TTC549 (cell line): ENCODE measurements at regions not wholly inside any gene's neighbourhood (a gene's known extent, or its start where the extent isn't known, plus 50 kb on each side); places are given as distances from the start of the nearest gene placed in this dataset.
"Not testable (repeated sequence)": the region's sequence is repeated elsewhere in the genome, so short reads cannot be mapped to it uniquely, and the experiment has no call there.

Experiments
- FAIRE-seq: peaks from 2 replicates; lab custom pipeline; 2012; peaks lifted over from hg19 to GRCh38; lab: Jason Lieb, UNC

DNA sequence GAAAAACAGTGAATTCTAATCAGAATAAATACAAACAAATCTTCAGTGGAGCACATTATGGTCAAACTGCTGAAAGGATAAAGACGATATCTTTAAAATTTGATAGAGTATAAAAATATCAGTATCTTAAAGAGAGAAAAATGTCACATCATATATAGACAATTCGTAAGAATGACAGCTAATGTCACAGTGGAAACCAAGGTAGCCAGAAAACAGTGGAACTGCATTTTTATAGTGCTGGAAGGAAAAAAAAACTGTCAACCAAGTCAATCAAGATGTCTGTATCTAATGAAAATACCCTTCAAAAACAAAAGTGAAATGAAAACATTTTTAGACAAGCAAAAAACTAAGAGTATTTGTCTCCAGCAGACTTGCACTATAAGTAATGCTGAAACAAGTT is 73.4 kb upstream of the HMGXB4 start:
- FAIRE-seq = no peak

DNA sequence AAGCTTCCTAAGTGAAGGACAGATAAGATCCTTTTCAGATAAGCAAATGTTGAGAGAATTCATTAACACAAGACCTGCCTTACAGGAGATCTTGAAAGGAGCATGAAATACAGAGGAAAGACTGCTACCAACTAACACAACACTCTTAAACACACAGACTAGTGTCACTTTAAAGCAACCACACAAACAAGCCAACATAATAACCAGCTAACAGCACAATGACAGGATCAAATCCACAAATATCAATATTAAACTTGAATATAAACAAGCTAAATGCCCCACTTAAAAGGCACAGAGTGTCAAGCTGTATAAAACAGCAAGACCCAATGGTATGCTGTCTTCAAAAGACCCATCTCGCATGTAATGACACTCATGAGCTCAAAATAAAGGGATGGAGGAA is 70.8 kb upstream of the HMGXB4 start:
- FAIRE-seq = no peak

DNA sequence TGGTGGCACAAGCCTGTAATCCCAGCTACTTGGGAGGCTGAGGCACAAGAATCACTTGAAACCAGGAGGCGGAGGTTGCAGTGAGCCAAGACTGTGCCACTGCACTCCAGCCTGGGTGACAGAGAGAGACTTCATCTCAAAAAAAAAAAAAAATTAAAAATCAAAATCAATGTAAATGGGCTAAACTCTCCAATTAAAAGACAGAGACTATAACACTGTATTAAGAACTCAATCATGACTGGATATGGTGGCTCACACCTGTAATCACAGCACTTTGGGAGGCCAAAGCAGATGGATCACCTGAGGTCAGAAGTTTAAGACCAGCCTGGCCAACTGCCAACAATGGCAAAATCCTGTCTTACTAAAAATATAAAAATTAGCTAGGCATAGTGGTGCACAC is 68.4 kb upstream of the HMGXB4 start:
- FAIRE-seq = not testable (repeated sequence)

DNA sequence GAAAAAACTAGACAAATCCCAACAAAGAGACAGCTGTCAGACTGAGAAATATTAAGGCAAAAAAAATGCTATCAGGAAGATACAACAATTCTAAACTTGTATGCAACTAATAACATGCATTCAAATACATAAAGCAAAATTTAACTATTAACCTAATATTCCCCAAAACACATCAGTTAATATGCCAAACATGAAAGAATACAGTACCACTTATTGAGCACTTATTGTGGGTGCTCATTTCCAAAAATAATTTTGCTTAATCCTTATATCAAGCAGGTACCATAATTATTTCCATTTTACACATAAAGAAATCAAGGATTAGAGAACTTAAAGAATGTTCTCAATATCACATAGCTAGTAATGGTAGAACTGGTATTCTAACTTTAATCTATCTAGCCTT is 67.7 kb upstream of the HMGXB4 start:
- FAIRE-seq = no peak

DNA sequence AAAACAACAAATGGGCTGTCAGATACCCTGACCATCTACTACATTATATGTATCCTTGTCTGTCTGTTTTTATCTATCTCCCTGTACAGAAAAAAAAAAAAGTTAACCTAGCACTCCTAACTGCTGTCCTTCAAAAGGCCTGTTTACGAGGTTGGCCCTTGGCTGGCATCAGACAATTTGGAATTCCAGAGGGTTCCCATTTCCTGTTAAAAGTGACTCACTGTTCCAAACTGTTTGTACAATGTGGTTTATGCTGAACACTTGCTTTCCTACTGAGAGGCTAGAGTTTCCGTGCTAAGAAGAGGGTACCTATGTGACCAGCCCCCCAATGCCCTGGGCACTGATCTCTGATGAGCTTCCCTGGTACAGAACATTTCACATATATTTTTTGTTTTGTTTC is 65.9 kb upstream of the HMGXB4 start:
- no peak for FAIRE-seq

DNA sequence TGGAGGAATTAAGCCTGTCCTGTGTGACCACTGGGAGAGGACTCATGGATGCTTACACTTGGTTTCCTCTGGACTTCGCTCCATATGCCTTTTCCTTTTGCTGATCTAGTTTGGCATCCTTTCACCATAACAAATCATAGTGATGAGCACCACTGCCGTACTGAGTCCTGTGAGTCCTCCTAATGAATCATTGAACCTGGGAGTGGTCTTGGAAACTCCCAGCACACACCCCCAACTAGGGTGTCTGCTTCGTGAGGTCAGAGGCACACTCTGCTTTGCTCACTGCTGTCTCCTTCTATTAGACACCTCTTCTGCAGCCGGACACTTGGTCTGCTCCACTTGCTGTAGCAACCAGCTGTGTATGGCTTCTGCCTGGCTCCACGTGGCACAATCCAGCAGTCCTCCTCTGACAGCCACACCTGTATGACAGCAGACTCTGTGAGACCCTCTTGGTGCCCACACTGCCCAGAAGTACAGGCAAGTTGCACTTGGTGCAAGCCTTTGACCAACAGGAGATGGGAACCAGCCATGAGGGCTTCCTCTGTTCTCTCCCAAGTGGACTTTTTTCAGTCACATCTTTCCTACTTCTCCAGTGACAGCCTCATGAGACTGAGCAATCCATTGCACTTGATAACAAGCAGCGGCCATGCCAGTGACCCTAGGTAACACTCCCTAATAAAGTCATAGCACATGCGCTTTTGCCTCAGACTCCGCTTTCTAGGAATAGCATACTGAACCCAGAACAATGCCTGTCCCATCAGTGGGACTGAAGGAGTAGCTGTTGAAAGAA is 65.0 kb upstream of the HMGXB4 start:
- no peak for FAIRE-seq

DNA sequence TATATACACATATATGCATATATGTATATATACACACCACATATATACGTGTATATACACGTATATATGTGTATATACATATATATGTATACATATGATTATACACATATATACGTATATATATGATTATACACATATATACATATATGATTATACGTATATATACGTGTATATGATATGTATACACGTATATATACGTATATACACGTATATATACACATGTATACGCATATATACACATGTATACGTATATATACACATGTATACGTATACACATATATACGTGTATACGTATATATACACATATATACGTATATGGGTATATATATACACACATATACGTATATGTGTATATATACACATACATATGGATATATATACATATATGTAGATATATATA is 62.1 kb upstream of the HMGXB4 start:
- peak; percentile 60 for FAIRE-seq

DNA sequence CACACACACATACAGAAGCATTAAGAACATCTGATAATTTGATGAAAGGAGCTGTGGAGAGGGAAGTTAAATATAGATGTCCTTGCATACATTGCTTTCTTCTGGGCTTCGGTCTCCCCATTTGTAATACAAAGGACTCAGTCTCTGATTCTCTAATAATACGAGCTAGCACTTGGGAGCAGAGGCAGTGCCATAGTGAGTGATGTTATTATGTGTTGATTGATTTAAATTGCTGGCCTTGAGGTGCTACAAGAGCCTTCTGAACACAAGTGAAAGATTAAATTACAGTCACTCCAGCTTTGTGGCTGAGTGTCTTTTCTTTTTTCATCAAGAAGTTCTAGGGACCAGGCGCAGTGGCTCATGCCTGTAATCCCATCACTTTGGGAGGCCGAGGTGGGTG is 61.5 kb upstream of the HMGXB4 start:
- no peak for FAIRE-seq

DNA sequence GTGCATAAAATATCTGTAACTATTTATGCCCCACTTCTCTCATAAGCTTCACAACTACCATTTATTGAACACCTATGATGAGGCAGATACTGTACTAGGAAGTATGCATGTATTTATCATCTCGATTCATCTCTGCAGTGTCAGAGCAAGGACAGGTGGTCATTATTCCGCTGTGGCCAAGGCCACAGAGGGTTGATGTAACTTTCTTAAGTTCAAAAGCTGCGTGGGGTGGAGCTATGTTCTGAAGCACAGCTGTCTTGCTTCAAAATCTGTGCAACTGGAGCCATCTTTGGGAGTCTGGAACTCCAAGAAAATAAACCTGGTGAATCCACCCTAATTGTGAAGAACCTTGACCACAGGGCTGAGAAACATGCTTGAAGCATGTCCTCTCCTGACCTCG is 60.2 kb upstream of the HMGXB4 start:
- no peak for FAIRE-seq

DNA sequence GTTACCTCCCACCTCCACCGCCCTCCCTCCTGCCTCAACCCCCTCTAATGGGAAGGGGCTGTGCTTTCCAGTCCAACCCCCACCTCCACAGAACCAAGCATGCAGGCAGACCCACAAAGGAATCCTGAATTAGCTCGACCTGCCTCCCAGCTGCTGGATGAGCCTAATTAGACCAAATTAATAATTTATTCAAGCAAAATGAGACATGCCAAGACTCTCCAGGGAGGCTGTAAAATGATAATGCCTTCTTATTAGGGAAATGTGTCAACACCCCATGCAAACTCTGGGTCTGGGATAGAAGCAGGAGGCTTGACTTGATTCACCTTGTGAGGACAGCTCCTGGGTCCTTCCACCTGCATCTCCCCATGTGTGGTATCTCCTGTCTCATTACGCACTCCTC is 59.4 kb upstream of the HMGXB4 start:
- no peak for FAIRE-seq

DNA sequence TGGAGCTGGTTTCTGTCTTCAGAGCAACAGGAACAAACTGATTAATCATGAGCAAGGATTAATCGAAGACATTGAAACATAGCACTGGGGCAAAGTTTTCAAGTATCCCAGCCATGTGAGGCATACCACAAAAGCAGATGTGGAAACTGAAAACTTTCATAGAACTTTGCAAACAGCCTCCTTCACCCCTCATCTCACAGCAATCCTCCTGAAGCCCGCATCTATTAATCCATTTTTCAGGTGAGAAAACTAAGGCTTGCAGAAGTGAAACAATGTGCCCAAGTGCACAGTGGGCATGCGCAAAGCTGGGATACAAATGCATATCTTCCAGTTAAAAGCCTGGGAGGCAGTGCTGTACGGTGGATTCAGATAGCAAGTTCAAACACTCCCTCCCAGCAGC is 58.6 kb upstream of the HMGXB4 start:
- FAIRE-seq = no peak

DNA sequence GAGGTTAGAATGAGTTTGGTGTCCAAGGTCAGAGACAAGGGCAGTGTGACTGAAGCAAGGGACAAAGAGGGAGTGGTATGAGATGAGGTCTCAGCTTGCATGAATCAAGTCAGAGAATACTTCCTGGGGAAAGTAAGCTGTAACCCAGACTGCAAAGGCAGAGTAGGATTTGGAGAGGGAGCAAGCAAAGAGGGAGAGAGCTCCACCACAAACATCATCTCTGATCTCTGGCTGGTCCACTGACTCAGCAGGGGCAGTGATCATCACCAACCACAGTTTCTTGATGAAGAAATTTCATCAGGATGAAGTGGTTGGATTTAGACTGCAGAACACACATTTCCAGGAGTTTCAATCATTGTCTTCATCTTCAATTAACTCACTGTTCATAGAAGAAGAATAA is 54.9 kb upstream of the HMGXB4 start:
- FAIRE-seq = no peak

DNA sequence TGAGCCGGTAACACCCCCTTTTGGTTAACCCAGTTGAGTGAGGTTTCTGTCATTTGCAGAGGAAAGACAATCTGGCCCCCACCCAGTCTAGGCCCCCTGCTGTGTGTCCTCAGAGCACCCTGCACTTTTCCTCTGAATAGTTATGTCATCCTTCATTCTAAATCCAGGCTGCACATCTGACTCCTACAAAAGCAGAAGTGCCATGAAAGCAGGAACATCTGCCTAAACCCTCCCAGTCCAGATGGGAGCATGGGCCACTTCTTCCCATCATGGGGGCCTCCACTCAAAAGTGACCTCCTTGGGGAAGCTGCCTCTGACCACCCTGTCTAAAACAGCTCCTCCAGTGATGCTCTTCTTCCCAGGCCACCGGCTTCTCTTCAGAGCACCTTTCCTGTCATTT is 53.7 kb upstream of the HMGXB4 start:
- no peak for FAIRE-seq

DNA sequence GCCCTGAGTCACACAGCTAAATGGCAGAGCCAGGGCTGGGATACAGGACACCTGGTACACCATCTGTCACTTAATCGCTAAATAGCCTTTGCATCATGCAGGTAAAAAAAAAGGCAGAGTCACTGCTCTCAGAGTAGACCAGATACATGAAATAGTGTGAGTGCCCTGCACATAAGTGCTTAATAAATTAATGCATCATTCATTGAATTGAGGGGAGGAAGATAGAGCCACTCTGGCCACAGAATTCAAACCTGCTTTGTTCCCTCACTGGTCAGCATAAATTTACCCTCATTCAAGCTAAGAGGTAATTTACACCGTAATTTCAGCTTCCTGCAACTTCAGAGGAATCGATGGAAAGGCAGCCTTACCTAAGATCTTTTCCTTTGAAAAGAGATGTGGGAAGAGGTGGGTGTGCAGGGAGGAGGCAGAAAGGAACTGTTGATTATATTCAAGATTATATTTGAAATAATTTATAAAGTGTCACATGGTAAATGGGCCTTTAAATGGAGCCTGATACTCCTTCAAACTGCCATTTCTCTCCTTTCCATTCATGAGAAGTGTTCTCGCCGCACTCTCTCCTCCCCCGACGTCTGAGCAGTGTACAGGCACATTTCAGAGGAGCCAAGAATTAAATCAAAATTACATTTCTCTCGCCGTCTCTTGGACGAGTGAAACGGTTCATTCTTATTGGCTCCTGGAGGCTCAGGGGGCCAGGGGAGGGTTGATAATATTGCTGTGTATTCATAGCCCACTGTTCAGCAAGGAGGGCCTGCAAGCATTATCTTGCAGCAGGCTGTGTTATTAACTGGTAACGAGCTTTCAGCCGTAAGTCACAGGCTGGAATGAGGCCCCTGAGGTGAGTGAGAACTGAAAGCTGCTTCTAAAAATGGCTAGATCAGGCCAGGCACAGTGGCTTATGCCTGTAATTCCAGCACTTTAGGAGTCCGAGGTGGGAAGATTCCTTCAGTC is 52.2 kb upstream of the HMGXB4 start:
- no peak for FAIRE-seq

DNA sequence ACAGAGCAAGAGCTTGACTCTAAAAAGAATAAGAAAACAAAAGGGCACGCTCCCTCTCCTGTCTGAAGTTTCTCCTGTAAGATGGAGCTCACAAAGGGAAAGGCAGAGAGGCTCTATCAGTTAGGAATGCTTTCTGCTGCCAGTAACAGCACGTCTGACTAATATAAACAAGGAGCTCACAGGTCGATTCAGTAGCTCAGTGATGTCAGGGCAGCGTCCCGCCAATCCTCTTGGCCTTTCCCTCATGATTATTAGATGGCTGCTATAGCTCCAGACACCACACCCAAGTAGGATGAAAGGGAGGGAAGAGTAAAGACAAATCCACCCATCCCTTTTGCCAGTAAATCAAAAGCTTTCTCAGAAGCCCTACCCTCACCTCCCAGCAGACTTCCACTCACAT is 51.3 kb upstream of the HMGXB4 start:
- no peak for FAIRE-seq

DNA sequence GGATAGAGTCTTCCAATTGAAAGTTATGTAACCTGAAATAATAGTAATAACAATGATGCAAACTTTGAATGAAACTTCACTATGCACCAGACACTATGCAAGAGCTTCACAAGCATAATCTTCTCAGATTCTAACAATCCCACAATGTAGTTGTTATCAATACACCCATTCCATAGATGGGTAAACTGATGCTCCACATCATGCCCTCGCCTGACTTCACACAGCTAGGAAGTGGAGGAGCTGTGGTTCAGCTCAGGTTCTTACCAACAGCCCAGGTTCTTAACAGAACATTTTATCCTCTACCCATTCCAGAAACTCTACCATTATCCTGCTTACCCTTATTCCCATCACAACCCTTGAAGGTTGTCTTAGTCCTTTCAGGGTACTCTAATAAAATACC is 50.4 kb upstream of the HMGXB4 start:
- no peak for FAIRE-seq
